ENCODE measurements at regions not wholly inside any gene's neighbourhood (a gene's known extent, or its start where the extent isn't known, plus 50 kb on each side); places are given as distances from the start of the nearest gene placed in this dataset.

DNA sequence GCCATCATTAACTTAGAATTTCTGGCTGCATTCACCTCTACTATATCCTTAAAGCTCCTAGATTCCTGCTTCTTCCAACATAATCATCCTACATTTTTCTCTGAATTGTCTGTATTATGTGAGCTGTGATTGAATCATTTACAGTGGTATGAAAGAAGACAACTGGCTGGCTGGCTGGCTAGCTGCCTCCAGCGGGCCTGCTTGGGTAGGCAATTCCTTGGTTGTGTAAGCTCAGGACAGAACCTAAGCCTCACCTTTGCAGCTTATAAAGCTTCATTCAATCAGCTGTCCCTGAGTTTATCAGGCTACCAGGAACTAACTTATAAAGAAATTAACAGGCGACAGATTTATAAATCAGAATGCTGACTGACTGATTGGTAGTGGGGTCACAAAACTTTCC, 162.7 kb upstream of the NR3C1 start:
- TF ChIP-seq EZH2 (IDR thresholded peaks at IDR 0.05; ENCODE audit: borderline replicate concordance) = no peak
- no peak for TF ChIP-seq CTCF (IDR thresholded peaks at IDR 0.05; ENCODE audit: poor library complexity)
- no peak for TF ChIP-seq EZH2phosphoT487 (IDR thresholded peaks at IDR 0.05; ENCODE audit: low read depth, severe bottlenecking, unreplicated experiment)

Data from hepatocyte (in vitro differentiated cells).